WERI-Rb-1 (cell line): ENCODE measurements at regions not wholly inside any gene's neighbourhood (a gene's known extent, or its start where the extent isn't known, plus 50 kb on each side); places are given as distances from the start of the nearest gene placed in this dataset.

Experiments
- DNase-seq: peaks from one replicate; pipeline ENCODE4 v3.0.0-alpha.2; 2020
- H3K27ac ChIP-seq: fragments of 250-450 bp; sonication (Bioruptor Pico); 2 replicates; pipeline ENCODE4 v1.5.1; 2020; ENCODE audit warnings: mild to moderate bottlenecking, moderate library complexity
- H3K27me3 ChIP-seq: fragments of 250-450 bp; sonication (Bioruptor Pico); 2 replicates; pipeline ENCODE4 v1.5.1; 2021; ENCODE audit warnings: mild to moderate bottlenecking, low read depth, moderate library complexity; ENCODE audit not compliant: insufficient read depth, severe bottlenecking
- H3K36me3 ChIP-seq: fragments of 250-450 bp; sonication (Bioruptor Pico); 2 replicates; pipeline ENCODE4 v1.5.1; 2020; ENCODE audit warnings: mild to moderate bottlenecking, moderate library complexity
- H3K4me3 ChIP-seq: 2 replicates; pipeline ENCODE4 v1.5.1; 2011; ENCODE audit warnings: low read depth, mild to moderate bottlenecking, control low read depth, low read length
- H3K9me3 ChIP-seq: fragments of 250-450 bp; sonication (Bioruptor Pico); 2 replicates; pipeline ENCODE4 v1.5.1; 2021; ENCODE audit warnings: mild to moderate bottlenecking, moderate library complexity; ENCODE audit not compliant: severe bottlenecking
- TF ChIP-seq, protein P1 (sequence below): IDR thresholded peaks from 2 replicates; pipeline ENCODE4 v1.5.1; 2011; ENCODE audit warnings: low read depth, mild to moderate bottlenecking, control low read depth, inconsistent platforms, low read length

GRCh38 chr4:81963763-81964020 is 410.1 kb downstream of the HNRNPD start:
- no peaks in the 10 kb centered on the region for H3K9me3 ChIP-seq
- no peaks in the 10 kb centered on the region for H3K27me3 ChIP-seq
- no peak overlapping the region for H3K27ac ChIP-seq
- H3K36me3 ChIP-seq, result no peaks in the 10 kb centered on the region
- H3K4me3 ChIP-seq, result no peak overlapping the region
- TF ChIP-seq, protein P1, sequence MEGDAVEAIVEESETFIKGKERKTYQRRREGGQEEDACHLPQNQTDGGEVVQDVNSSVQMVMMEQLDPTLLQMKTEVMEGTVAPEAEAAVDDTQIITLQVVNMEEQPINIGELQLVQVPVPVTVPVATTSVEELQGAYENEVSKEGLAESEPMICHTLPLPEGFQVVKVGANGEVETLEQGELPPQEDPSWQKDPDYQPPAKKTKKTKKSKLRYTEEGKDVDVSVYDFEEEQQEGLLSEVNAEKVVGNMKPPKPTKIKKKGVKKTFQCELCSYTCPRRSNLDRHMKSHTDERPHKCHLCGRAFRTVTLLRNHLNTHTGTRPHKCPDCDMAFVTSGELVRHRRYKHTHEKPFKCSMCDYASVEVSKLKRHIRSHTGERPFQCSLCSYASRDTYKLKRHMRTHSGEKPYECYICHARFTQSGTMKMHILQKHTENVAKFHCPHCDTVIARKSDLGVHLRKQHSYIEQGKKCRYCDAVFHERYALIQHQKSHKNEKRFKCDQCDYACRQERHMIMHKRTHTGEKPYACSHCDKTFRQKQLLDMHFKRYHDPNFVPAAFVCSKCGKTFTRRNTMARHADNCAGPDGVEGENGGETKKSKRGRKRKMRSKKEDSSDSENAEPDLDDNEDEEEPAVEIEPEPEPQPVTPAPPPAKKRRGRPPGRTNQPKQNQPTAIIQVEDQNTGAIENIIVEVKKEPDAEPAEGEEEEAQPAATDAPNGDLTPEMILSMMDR, result no peak
- no peak for DNase-seq

DNA sequence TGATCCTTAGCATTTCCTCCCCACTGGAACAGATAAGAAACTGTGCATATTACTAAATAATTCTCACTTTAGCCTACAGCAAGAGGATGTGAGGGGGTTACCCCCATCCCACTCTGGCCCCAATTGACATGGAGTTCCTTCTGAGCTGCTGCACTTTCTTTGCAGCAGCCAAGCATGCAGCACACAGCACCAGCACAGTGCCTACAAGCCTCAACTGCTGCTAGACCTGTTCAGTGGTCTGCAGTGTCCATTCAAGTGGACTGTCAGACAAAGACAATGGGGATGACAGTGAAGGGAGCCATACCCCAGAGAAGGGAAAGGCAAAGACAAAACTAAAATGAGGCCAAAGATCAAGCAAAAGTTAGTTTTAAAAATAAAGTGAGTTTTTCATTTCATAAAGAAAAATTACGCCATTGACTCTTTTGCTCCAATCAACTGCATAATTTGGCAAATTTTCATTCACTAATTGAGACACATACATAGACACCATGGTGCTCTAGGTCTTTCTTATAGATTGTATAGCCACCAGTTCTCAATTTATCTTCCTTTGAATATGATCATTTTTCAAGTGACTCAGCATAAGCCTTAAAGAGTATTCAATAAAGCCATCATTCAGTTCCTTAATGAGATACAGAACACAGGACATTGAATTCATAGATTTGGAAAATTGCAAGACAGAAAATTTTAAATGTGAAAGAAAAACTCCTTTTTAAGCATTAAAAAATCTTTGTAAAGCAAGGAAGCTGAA is 410.6 kb downstream of the HNRNPD start:
- TF ChIP-seq, protein P1, result no peak
- H3K27me3 ChIP-seq, result no peaks in the 10 kb centered on the region
- no peak overlapping the region for H3K4me3 ChIP-seq
- no peaks in the 10 kb centered on the region for H3K36me3 ChIP-seq
- H3K9me3 ChIP-seq, result no peaks in the 10 kb centered on the region
- DNase-seq, result no peak
- H3K27ac ChIP-seq, result no peak overlapping the region

- Histone ChIP-seq H3K4me3 (no peak overlapping the region), H3K36me3 (no peaks in the 10 kb centered on the region), H3K27ac (no peak overlapping the region), H3K9me3 (no peaks in the 10 kb centered on the region), H3K27me3 (no peaks in the 10 kb centered on the region)
- TF ChIP-seq, protein P1, result no peak
- DNase-seq, result no peak
Measured at GRCh38 chr4:81960961-81961360, 412.8 kb downstream of the HNRNPD start.

DNA sequence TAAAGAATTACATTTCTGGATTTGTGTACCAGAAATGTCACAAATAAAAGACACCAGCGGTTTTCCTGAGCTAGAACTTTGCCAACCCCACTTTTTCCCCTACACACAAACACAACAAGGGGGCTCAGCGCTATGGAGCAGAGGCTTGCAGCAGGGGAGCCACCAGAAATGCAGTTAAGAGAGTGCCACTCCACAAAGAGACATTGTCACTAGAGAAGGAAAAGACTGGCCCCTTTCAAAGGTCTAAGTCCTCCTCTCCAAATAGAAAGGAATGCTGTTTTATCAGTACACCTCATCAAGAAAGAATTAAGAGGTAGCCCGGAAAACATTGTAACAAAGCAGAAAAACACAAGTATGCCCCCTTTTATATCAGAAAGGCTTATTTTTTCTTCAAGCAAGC is 419.5 kb downstream of the HNRNPD start:
- Histone ChIP-seq H3K36me3 (no peaks in the 10 kb centered on the region), H3K9me3 (no peaks in the 10 kb centered on the region), H3K27ac (no peak overlapping the region), H3K27me3 (no peaks in the 10 kb centered on the region), H3K4me3 (no peak overlapping the region)
- TF ChIP-seq, protein P1, result no peak
- DNase-seq, result no peak

DNA sequence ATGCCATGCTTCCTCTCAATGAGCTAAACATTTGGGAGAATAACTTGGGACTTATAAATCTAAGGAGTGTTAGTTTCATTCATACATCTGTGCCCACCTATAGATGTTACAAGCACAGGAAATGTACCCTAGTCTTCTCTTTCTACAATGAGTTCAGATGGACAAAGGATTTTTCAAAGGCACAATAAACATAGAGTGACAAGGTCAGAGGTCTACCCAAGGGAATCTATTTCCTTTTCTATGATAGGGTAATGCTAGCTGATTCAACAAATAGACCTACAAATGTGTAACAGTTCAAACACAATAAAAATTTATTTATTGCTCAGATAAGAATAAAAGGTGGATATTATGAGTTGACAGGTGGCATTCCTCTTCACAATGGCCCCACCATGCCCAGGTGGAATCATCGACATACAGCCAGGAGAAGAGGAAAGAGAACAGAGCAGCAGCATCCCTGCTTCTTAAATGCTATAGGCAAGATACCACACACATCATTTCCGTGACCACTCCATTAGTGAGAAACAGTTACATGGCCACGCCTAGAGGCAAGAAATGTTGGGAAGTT is 421.8 kb downstream of the HNRNPD start:
- no peak for DNase-seq

More for the DNA sequence above, 421.8 kb downstream of the HNRNPD start:
- H3K27me3 ChIP-seq, result no peaks in the 10 kb centered on the region
- H3K36me3 ChIP-seq, result no peaks in the 10 kb centered on the region
- no peak overlapping the region for H3K27ac ChIP-seq
- no peaks in the 10 kb centered on the region for H3K9me3 ChIP-seq
- no peak overlapping the region for H3K4me3 ChIP-seq
- TF ChIP-seq, protein P1, result no peak
